NCI-H187 (cell line): ENCODE measurements at regions not wholly inside any gene's neighbourhood (a gene's known extent, or its start where the extent isn't known, plus 50 kb on each side); places are given as distances from the start of the nearest gene placed in this dataset.

ENCODE experiments used
- DNase-seq, 2 experiments: peaks; one replicate each; lab custom pipeline; 2025; lab: John Stamatoyannopoulos, UW

- DNase-seq = no peak
Observed at GRCh38 chr13:29903543-29903942, 53.1 kb upstream of the UBL3 start.

GRCh38 chr13:29902632-29903305, 52.4 kb upstream of the UBL3 start:
- no peak for DNase-seq

- DNase-seq = no peak
Observed at GRCh38 chr13:29901710-29902631, 51.6 kb upstream of the UBL3 start.
